BE2C (cell line): ENCODE measurements at regions not wholly inside any gene's neighbourhood (a gene's known extent, or its start where the extent isn't known, plus 50 kb on each side); places are given as distances from the start of the nearest gene placed in this dataset.

Experiments used
- DNase-seq: peaks from one replicate; pipeline ENCODE4 v3.0.0-alpha.2; 2020
- H3K27me3 ChIP-seq: fragments of 250-450 bp; sonication (Bioruptor Pico); 2 replicates; pipeline ENCODE4 v1.5.1; 2020; ENCODE audit warnings: mild to moderate bottlenecking
- H3K36me3 ChIP-seq: fragments of 250-450 bp; sonication (Bioruptor Pico); 2 replicates; pipeline ENCODE4 v1.5.1; 2020; ENCODE audit warnings: mild to moderate bottlenecking
- H3K4me1 ChIP-seq: fragments of 250-450 bp; sonication (Bioruptor Pico); 2 replicates; pipeline ENCODE4 v1.5.1; 2020
- H3K4me3 ChIP-seq: 2 replicates; pipeline ENCODE4 v1.5.1; 2011; ENCODE audit warnings: low read depth, low read length
- H3K9me3 ChIP-seq: fragments of 250-450 bp; sonication (Bioruptor Pico); 2 replicates; pipeline ENCODE4 v1.5.1; 2020
- TF ChIP-seq, protein P1 (sequence below): IDR thresholded peaks from 2 replicates; pipeline ENCODE4 v1.5.1; 2012; ENCODE audit warnings: mild to moderate bottlenecking, low read depth, low read length

DNA sequence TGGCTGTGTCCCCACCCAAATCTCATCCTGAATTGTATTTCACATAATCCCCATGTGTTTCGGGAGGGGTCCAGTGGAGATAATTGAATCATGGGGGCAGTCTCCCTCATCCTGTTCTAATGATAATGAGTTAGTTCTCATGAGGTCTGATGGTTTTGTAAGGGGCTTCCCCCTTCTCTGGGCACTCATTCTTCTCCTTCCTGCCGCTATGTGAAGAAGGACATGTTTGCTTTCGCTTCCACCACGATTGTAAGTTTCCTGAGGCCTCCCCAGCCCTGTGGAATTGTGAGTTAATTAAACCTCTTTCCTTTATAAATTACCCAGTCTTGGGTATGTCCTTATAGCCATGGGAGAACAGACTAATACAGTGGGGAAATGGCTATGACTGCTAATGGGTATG is 72.7 kb upstream of the ZNF648 start:
- Histone ChIP-seq H3K27me3 (no peaks in the 10 kb centered on the region), H3K4me3 (no peak overlapping the region), H3K36me3 (no peaks in the 10 kb centered on the region), H3K4me1 (no peaks in the 10 kb centered on the region), H3K9me3 (no peaks in the 10 kb centered on the region)
- TF ChIP-seq, protein P1, sequence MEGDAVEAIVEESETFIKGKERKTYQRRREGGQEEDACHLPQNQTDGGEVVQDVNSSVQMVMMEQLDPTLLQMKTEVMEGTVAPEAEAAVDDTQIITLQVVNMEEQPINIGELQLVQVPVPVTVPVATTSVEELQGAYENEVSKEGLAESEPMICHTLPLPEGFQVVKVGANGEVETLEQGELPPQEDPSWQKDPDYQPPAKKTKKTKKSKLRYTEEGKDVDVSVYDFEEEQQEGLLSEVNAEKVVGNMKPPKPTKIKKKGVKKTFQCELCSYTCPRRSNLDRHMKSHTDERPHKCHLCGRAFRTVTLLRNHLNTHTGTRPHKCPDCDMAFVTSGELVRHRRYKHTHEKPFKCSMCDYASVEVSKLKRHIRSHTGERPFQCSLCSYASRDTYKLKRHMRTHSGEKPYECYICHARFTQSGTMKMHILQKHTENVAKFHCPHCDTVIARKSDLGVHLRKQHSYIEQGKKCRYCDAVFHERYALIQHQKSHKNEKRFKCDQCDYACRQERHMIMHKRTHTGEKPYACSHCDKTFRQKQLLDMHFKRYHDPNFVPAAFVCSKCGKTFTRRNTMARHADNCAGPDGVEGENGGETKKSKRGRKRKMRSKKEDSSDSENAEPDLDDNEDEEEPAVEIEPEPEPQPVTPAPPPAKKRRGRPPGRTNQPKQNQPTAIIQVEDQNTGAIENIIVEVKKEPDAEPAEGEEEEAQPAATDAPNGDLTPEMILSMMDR, result no peak
- no peak for DNase-seq

DNA sequence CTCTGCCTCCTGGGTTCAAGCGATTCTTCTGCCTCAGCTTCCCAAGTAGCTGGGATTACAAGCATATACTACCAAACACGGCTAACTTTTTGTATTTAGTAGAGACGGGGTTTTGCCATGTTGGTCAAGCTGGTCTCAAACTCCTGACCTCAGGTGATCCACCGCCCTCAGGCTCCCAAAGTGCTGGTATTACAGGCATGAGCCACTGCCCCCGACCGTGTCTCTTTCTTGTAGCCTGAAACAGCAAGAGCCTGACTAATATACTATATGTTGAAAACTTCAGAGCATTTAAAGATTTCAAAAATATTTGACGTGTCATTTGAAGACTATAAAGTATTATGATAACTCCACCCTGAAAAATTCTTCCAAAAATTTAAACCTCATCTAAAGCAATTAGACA is 71.7 kb upstream of the ZNF648 start:
- TF ChIP-seq, protein P1, result no peak
- no peak overlapping the region for H3K4me3 ChIP-seq
- no peaks in the 10 kb centered on the region for H3K9me3 ChIP-seq
- no peaks in the 10 kb centered on the region for H3K36me3 ChIP-seq
- no peaks in the 10 kb centered on the region; the same call in 1 of the 2 replicates for H3K27me3 ChIP-seq
- no peak for DNase-seq
- no peaks in the 10 kb centered on the region for H3K4me1 ChIP-seq

DNA sequence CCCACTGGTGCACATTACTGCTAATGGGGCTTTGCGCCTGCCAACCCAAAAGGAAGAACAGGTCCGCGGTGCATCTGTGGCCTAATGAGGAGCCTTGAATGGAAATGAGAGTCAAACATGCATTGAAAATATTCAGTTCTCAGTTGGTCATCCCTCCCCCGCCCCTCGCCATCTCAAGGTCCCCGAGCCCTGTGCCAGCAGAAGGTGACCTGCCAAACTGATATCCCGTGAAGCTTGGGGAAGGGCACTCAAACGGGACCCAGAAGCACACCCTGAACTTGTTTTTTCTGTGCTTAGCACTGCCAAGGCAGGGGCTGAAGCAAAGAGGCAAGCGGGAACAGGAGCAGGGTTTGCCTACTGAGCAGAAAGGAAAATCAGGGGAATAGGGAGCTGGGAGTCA is 67.9 kb upstream of the ZNF648 start:
- DNase-seq, result no peak
- H3K9me3 ChIP-seq, result no peaks in the 10 kb centered on the region
- TF ChIP-seq, protein P1, result no peak

DNA sequence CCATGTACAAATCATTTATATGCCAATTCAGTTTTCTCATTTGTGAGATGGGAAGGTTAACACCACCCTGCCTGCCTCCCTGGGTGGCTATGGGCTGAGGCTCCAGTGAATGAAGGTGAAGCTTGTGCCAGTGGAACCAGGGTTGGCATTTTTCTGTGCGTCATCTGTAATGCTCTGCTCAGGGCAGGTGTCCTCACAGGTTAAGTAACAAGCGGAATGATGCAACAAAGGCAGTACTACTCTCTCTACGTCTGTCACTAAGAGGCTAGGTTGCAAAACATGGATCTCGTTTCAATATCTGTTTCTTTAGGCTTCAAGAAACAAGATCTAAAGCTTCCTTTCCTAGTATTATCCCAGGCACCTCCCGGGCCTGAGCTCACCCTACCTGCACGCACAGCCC is 67.0 kb upstream of the ZNF648 start:
- TF ChIP-seq, protein P1, result no peak
- H3K4me1 ChIP-seq, result no peaks in the 10 kb centered on the region
- no peak for DNase-seq
- H3K9me3 ChIP-seq, result no peaks in the 10 kb centered on the region
- H3K36me3 ChIP-seq, result no peaks in the 10 kb centered on the region
- H3K4me3 ChIP-seq, result no peak overlapping the region
- H3K27me3 ChIP-seq, result peaks cover 7% of the 10 kb centered on the region; the same call in 1 of the 2 replicates

More for the DNA sequence above, 67.9 kb upstream of the ZNF648 start:
- Histone ChIP-seq H3K27me3 (peaks cover 7% of the 10 kb centered on the region; the same call in 1 of the 2 replicates), H3K4me3 (no peak overlapping the region), H3K36me3 (no peaks in the 10 kb centered on the region), H3K4me1 (no peaks in the 10 kb centered on the region)

DNA sequence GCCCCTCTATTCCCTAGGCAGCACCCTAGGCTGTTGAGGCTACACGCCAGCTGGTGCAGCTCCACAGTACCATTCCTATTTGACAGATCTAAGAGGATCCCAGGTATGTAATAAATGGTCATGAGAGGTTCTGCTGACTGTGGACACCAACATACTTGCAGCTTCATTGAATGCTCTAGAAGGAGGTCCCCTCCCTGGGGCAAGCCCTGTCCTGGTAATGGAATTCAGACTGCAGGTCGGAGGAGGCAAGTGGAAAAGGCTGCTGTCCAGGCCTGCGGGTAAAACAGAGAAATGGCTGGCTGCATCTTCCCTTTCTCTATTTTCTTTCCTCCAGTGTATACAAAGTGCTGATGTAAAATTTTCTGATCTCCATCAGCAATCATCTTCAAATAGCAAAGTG is 66.1 kb upstream of the ZNF648 start:
- no peak for DNase-seq

DNA sequence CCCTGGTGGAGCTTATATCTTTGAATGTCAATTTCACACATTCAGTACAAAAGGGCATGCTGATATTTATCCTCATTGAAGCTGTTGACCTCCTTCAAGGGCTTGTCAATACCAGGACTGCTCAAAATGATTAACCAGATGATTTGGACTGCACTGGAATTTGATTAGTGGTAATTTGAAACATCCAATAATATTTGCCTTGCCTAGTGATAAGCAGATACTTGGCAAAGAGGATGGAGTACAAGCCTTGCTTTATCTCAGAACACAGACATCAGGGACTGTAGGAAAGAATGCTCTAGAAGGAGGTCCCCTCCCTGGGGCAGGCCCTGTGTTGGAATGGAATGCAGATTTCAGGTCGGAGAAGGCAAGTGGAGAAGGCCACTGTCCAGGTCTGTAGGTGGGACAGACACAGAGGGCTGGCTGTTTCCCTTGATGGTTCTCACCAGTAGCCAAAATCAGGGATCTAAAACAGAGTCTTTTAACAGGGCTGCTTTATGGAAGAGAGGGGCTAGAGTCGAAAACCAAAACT is 64.8 kb upstream of the ZNF648 start:
- TF ChIP-seq, protein P1, result no peak
- Histone ChIP-seq H3K4me3 (no peak overlapping the region), H3K9me3 (no peaks in the 10 kb centered on the region), H3K27me3 (peaks cover 7% of the 10 kb centered on the region; the same call in 1 of the 2 replicates), H3K4me1 (no peaks in the 10 kb centered on the region), H3K36me3 (no peaks in the 10 kb centered on the region)
- no peak for DNase-seq

More for the DNA sequence above, 66.1 kb upstream of the ZNF648 start:
- no peaks in the 10 kb centered on the region for H3K36me3 ChIP-seq
- TF ChIP-seq, protein P1, result no peak
- H3K4me3 ChIP-seq, result no peak overlapping the region
- peaks cover 7% of the 10 kb centered on the region; the same call in 1 of the 2 replicates for H3K27me3 ChIP-seq
- no peaks in the 10 kb centered on the region for H3K4me1 ChIP-seq
- no peaks in the 10 kb centered on the region for H3K9me3 ChIP-seq
